Renal cortical epithelial cell (primary cell): ENCODE measurements at regions not wholly inside any gene's neighbourhood (a gene's known extent, or its start where the extent isn't known, plus 50 kb on each side); places are given as distances from the start of the nearest gene placed in this dataset.

Experiments used
- DNase-seq: peaks from one replicate; pipeline ENCODE4 v3.0.0-alpha.2; 2011; ENCODE audit warnings: low read depth

DNA sequence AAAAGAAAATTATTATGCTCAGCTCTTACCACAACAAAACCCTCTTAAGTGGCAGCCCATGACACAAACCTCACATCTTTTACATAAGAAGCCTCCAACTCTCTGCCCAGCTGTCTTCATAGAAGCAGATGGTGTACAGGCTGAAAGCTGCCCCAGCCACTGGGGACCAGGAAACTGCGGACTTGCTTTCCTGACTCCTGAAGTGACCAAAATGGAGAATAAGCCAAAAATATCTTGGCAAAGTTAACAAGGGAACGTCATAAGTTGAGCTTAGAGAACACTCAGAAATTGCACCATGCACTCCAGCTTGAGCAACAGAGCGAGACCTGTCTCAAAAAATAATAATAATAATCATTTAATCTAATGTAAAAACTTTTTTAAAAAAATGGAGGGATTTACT lies 160.3 kb upstream of the CDYL start:
- no peak for DNase-seq

DNA sequence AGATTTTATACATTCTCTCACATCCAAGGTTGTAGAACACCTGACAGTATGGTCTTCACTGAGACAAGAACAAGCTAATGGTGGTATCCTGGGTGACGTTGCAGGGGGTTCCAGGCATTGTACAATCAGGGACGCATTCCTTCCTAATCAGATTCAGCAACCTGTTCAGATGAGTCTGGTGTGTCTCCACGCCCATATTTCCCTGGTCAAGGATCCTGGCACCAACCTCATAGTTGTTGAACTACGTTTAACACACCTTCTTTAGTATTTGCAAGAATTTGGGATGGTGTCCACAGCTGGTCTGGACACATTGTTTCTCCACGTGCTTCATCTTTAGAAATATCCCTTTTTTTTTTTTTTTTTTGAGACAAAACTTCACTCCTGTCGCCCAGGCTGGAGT lies 161.0 kb upstream of the CDYL start:
- no peak for DNase-seq

DNA sequence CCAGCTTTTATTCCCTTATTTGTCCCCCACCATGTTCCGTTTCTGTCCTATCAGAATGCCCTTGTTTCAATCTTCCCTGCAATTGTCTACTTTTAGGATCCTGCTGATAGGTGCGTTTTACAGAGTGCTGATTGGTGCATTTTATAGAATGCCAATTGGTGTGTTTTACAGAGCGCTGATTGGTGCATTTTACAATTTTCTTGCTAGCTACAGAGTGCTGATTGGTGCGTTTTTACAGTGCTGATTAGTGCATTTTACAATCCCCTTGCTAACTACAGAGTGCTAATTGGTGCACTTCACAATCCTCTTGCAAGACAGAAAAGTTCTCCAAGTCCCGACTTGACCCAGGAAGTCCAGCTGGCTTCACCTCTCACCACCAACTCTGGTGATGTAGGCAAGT lies 161.6 kb upstream of the CDYL start:
- no peak for DNase-seq

DNA sequence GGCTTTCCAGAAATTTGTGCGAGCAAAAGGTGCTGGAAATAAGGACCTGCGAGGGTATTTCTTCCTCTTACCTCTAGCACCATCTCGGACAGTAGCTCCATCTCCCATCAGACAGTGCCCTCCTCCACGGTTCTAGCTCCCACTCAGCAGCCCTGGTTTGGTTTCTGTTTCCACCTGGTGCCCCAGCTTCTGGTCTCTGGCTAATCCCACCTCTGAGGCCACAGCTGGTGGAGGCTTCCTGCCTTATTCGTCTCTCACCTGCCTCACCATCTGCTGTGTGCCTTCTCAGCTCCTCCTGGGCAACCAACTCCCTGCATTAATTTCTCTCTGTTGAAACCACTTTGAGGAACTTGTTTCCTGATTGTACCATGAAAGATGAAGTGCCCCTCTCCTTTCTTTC lies 162.4 kb upstream of the CDYL start:
- no peak for DNase-seq

DNA sequence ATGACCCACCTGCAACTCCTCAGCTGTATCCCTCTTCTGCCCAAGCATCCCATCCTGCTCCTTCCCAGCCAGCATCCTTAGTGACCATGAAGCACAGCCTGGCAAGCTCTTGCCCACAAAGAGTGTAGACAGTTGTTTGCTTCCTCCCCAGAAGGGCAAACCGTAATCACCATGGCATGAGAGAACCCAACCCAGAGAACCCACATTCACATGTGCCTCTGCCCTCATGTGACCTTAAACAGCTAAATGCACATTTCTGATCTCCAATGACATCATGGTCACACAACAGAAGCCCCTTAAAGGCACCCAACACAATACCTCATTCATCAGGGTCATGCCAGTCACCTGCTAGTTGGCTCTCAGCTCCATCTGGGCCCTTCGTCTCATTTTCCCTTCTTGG lies 162.8 kb upstream of the CDYL start:
- no peak for DNase-seq

DNA sequence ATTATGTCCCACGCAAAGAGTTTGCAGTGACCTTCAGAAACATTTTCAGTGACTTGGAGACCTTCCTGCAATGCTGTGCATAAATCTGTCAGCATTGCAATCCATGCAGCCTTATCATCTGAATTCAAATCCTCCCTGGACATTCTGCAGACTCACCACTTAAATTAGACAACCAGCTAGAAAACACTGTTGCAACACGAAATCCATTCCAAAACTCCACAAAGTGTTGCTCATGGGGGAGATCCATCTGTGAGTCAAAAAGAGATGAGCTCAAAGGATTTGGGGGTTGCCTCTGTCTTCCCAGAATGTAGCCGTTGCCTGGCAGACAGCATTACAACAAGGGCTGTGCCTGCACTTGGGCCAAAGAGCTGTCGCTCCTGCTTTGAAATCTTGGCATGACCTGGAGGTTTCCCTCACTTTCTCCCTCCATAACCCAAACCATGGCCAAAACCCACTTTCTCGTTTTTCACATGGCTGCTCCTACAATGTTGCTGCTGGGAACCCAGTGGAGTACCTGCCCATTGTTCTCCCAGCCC lies 163.5 kb upstream of the CDYL start:
- DNase-seq: no peak

DNA sequence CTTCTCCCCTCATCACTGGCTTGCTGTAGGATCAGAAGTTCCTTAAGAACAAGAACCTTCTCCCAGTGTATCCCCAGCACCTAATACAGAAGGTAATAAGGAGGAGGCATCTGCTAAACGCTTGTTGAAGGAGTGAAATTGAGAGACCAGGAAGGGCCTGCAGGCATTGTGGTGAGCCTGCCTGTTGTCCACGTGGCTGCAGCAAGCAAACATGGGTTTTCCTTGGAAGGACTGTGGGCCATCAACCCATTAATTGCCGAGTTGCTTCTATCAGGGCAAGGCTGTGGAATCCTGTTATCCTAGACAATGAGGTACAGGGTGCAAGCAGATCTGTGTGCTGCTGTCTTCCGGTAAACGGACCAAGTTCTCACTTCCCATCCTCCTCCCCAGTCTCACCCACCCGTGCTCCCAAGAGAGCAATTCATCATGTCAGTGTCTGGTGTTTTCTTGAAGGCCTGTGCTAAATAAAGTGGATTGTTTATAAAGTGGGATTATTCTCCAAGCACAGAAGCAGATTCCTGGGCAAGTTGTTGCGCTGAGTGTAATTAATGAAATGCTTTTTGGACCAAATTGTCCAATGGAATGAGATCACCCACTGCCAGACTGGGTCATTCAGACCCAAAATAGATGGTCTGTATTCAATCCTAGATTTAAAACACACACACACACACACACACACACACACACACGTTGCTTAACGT lies 164.6 kb upstream of the CDYL start:
- DNase-seq: no peak

DNA sequence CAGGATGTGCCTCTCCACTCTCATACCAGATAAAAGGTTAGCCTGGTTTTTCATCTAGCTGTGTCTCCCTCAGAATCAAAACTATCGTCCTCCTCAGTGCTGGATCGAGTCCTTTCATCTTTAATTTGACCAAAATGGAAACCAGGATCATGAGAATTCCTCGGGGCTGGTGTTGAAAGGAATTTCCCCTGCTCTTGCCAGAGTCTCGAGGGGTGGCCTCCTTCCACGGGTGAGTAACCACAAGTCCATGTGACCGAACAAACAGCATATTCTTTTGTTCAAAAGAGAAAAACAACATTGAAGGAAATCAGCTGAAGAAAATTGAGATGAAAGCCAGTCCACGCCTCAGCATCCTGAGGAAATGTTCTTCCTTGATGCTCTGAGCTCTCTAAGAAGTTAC lies 165.9 kb upstream of the CDYL start:
- DNase-seq: peak; percentile 88

DNA sequence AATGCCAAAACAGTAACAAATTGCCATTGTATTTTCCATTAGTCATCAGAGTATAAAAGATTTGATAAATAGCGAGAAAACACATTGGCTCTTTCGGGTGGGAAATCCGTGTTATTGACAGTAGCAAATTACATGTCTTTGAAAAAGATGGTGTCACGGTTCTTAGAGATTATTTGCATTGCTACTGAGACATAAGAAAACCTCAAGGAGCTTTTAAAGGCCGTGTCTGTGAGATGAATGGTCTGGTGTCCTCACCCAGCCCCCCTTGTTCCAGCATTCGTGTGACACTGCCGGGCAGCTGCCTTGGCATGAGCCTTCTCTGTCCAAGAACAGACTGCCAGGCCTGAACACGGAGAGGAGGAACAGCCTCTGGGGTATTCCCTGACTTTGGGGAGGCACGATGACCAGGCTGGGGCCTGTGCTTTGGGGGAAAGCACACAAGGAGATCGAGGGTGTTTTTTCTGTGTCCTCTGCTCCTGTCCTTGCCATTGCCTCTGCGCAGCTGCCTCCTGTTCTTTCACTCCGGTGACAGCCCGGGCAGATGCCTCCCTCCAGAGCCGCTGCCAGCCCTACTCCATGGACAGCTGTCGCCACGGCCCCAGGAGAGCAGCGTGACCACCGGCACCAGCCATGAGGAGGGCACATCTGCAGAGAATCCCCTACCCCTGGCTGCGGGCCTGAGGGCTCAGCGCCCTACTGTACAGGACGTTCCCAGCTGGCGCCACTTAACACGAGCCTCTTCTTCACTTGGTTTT lies 167.7 kb upstream of the CDYL start:
- DNase-seq: no peak

DNA sequence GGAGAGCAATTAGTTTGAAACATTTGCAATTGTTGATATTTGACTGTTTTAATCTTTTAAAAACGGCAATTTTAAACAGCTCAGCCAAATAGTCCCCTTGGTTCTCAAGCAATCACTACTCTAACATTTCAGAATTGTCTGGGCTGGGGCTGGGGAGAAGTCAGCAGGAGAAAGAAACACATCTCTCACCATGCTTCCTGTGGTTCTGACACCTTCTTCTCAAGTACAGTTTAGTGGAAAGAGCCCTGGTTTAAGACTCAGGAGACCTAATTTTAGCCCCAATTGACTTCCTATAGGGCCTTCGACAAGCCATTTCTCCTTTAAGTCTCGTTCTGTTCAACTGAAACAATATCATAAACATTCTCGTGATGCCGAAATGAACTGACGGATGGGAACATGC lies 168.4 kb upstream of the CDYL start:
- DNase-seq: no peak

DNA sequence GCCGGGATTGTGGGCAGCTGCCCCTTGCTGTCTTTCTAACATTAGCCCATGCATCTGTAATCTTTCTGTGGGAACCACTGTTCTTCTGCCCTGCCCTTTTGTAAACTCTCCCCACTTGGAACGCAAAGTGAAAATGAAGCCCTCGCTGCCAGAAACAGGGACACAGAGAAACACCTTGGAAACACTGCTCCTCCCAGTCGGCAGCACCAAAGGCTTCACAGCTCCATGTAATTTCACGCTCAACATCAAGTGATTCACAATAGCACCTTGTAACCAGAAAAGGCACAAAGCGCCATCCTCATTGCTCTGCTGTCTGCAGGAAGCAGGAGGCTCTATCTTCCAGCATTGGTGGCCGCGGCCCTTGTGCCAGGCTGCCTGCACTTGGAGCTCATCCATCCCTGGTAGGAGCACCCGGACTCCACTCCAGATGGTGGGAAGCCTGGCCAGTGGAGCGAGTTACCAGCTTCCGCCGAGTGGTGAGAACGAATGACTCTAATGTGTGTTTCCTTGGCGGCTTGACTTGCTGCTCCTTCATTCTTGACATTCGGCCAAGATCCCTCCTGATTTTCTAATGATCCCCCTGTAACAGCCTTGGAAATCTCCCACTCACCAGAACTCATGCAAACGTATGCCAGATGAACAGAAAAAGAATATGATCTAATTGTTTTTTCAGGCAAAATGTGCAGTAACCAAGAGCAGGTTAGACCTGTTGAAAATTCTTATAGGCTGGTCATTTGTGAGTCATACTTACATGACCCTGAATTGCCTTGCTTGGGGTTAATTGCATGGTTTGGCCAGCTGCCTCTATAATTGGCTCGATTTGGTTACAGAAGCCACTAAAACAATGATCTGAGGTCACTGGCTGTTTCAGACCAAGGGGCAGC lies 169.1 kb upstream of the CDYL start:
- DNase-seq: peak; percentile 98

DNA sequence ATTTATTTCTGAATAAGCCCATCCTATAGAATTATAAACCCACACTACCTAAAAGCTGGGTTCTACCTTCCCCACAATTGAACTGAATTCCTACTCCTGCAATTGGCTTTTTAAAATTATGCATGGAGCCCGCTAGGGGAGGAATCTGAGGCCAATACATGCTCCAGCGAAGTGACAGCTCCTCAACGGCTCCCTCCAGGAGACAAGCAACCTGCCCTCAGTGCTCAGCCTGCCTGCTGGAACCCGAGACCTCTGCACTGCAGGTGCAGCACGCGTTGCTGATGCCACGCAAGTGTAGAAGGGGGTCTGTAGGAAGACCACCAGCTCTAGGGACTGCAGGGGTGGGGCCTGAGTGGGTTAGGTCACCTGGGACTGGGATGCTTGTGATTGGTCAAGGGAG lies 170.2 kb upstream of the CDYL start:
- no peak for DNase-seq

DNA sequence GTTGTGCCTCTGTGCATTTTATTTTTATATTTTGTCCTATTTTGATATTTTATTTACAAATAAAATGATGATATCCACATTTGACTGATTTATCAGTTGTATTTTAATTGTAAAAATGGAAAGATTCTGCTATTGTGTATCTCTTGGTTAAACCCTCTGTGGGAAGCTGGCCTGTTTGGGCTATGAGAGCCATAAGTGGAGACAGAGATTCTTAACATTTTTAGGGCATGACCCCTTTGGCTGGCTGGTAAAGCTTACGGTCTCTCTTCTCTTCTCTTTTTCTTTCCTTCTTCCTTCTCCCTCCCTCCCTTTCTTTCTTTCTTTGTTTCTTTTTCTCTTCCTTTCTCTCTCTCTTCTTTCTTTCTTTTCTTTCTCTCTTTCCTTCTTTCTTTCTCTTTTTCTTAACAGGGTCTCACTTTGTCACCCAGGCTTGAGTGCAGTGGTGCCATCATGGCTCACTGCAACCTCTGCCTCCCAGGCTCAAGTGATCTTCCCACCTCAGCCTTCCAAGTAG lies 172.3 kb upstream of the CDYL start:
- DNase-seq: no peak

DNA sequence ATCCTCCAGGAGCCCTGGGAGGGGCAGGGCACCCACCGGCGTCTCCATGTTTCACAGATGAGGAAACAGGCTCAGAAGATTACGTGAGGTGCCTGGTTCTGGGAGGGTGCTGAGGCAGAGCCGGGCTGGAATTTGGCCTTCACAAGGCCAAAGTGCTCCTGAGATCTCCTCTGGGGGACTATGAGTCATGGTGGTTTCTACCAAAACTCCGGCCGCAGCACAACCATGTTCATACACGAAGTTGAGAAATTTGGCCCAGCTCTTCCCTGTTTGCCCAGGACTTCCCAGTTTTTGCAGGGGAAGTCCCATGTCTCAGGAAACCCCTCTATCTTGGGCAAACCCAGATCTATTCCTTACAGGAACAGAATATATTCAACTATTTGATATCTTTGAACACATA lies 172.9 kb upstream of the CDYL start:
- peak; percentile 21 for DNase-seq

DNA sequence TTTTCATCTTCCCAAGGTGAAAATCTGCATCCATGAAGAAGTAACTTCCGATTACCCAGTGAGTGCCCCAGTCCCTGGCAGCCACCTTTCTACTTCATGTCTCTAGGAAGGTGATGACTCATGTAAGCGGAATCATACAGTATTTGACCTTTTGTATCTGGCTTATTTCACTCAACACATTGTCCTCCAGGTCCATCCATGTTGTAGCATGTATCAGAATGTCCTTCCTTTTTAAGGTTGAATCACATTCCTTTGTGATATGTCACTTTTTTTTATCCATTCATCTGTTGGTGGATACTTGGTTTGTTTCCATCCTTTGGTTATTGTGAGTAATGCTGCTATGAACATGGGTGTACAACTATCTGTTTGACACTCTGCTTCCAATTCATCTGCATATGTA lies 176.3 kb upstream of the CDYL start:
- peak; percentile 72 for DNase-seq

DNA sequence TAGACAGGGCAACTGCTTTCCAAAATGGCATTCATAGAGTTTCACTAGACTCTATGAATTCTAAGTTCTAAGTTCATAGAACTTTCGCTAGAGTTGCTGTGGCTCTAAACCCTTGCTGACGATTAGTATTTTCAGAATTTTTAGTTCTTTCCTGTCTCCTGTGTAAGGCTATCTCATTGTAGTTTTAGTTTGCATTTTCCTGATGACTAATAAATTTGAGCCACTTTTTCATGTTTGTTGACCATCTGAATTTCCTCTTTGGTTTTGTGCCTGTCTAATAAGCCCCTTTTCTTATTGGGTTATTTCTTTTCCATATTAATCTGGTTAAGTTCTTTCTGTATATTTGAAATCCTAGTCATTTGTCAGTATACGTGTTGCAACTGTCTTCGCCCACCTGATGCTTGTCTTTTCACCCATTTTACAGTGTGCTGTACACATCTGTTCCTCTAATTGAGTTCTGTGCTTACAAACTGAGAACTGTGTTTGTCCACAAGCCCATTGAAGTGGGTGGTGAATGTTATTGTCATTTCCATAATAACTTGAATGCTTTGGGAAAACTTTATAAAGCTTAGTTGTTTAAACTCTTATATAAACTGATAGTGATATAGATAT lies 177.7 kb upstream of the CDYL start:
- DNase-seq: no peak

DNA sequence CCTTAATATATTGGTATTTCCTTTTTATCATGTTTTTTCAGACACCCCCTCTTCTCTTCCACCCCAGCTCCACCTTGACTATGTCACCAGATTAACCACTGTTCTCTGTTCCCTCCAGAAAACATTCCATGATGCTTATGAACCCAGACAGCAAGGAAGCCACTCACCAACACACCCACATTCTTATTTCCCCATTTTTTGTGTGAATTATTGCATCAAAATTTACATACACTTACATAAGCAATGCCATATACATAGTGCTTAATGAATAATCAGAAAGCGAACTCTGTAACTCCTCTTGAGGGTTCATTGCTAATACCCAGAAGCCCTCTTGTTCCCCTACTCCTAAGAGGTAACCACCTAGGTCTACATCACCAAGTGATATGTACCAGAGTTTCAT lies 182.3 kb upstream of the CDYL start:
- no peak for DNase-seq

DNA sequence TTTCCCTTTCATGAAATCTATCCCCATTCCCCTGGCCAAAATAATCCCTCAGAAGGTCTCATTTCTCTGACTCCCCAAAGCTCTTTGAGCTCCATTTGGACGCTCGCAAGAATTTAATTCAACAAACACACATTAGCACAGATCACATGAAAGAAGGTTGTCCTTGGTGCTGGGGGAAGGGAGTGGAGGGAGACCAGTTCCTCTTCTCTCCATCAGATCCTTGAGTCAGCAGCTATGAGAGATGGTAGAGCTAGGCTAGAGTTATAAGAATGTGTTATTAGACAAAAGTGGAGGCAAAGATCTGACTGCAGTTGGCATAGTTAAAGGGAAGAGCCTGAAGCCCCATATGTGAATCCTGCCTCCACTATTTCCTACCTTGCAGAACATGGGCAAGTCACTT lies 184.2 kb upstream of the CDYL start:
- DNase-seq: no peak

DNA sequence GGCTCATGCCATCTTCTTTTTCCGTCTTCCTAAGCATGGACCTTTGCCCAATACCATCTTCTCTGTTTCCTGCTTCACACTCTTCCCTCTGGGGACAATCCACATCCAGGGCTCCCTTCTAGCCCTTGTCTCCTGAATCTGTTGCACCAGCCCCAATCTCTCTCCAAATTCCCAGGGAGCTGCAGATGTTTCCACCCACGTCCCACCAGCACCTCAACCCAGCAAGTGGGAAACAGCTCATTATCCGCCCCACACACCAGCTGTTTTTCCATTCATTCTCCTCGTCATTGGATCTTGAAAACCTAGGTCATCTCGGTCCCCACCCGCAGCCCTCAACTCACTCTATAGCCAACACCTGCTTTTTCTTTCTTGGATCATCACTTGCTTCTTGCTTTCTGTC lies 185.0 kb upstream of the CDYL start:
- DNase-seq: no peak

DNA sequence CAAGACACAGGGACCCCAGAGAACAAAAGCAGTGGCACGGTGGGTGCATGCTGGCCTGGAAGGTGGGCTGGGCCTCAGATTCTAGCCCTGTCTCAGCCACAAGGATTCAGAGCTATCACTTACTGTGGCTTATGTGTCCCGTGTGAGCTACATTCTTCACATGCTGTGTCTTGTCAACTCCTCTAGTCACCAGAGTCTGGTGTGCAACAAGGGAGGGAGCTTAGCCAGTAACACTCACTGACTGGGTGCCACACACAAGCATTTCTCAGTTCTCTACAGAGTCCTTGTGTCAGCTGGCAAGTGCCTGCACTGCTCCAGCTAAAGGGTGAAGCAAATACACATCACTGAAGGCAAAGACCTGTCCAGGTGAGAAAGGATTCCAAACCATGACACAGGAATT lies 186.9 kb upstream of the CDYL start:
- no peak for DNase-seq

DNA sequence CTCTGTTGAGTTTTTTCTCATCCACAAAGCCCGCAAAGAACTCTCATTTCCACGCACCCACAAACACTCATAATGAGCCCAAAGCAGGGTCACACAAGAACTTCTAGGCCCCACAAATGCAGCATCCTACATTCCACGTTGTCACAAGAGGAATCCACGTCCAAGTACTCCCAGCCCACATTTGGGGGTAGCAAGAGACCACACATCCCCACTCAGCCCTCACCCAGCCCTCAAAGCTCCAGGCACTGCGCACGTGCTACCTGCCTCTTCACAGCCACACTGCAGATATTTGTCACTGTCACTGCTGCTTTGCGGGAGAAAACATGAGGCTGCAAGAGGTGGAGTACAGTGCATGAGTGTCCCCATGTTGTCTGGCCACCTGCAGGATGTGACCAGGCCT lies 187.6 kb upstream of the CDYL start:
- no peak for DNase-seq

DNA sequence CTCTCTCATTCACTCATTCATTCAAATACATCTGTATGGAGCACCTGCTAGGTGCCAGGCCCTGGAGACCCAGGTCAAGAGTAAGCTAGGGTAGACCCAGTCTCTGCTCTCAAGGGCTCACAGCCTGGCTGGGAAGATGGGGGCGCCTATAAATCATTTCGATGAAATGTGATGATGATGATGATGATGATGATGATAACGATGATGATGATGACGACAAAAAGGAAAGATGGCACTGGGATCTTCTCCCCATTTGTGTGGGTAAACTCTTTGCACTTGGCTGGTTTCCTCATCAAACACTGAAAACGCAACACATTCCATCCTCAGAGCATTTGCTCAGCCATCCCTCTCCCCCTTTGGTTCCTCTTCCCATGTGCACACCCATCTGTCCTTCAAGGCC lies 188.0 kb upstream of the CDYL start:
- no peak for DNase-seq
